ENCODE measurements at regions not wholly inside any gene's neighbourhood (a gene's known extent, or its start where the extent isn't known, plus 50 kb on each side); places are given as distances from the start of the nearest gene placed in this dataset.
"Not testable (repeated sequence)": the region's sequence is repeated elsewhere in the genome, so short reads cannot be mapped to it uniquely, and the experiment has no call there.

DNA sequence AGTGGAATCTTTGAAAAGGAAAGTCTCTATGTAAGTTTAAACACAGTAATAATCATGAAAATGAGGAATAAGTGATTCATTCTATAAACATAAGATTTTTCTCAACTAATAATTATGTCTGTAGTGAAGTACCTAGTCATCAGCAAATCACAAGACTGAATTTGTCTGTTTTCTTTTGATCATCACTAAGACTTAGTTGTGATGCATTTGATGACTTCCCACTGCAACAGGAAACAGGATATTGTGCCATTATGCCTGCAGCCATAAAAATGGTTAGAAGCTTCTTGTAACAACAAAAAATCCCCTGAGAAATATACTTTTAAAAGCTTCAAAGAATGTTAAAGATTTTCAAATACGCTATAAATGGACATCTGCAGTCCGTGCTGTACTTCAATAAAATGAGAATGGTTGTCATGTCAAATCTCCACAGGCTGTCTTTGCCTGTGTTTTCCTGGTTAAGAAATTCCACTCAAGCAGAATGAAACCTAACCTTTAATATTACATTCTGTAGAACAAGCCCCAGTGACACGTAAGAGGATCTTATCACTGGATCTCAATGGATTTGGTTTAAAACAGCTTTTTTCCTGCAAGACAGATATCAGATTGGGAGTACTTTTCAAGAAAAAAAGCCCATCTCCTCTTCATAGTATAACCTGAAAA is 1262.3 kb upstream of the PHF14 start:
- no peak overlapping the region for H2AFZ ChIP-seq
- H3K9me3 ChIP-seq (ENCODE audit: control insufficient read depth, low read length) = no peaks in the 10 kb centered on the region
- no peak overlapping the region for H3K4me2 ChIP-seq (ENCODE audit: low read length)
- H3K4me3 ChIP-seq (ENCODE audit: low read depth, low read length) = no peak overlapping the region
- no peak overlapping the region for H3K27ac ChIP-seq
- H3K36me3 ChIP-seq (ENCODE audit: control insufficient read depth, insufficient read depth, low read length) = no peaks in the 10 kb centered on the region
- no peaks in the 10 kb centered on the region for H3K4me1 ChIP-seq
- no peaks in the 10 kb centered on the region for H3K27me3 ChIP-seq (ENCODE audit: control insufficient read depth, insufficient read depth, low read length)
- TF ChIP-seq CTCF (IDR thresholded peaks at IDR 0.05) = no peak
- H3K79me2 ChIP-seq = no peaks in the 10 kb centered on the region
- no peak overlapping the region for H3K9ac ChIP-seq

DNA sequence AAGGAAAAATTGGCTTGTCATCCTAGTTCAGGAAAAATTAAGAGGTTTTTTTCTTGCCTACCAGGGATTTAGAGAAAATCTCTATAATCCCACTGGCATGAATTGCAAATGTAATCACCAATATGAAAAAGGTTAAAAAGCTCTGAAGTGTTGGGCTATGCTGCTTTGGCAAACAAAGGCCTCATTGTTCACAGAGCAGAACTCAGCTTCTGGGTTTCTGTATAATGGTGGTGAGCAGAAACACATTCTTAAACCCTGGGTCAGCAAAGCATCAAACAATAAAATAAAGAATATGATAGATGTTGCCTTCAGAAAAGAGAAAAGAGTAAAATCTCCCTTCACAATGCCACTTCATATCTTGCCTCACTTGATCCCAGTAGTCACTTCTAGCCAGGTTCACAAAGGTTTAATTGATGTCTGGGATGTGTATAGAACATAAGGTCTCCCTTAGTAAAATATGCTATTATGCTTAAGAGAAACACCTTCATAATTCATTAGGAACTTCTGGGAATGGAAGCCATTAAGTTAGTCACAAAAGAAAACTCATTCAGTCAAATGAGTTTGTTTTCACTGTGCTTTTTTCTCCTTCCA is 1255.5 kb upstream of the PHF14 start:
- H3K9me3 ChIP-seq (ENCODE audit: control insufficient read depth, low read length) = no peaks in the 10 kb centered on the region
- no peak overlapping the region for H2AFZ ChIP-seq
- no peak overlapping the region for H3K9ac ChIP-seq
- no peak overlapping the region for H3K4me2 ChIP-seq (ENCODE audit: low read length)
- H3K27me3 ChIP-seq (ENCODE audit: control insufficient read depth, insufficient read depth, low read length) = no peaks in the 10 kb centered on the region
- H3K4me3 ChIP-seq (ENCODE audit: low read depth, low read length) = no peak overlapping the region
- H3K36me3 ChIP-seq (ENCODE audit: control insufficient read depth, insufficient read depth, low read length) = no peaks in the 10 kb centered on the region
- no peak for TF ChIP-seq CTCF (IDR thresholded peaks at IDR 0.05)
- H3K79me2 ChIP-seq = no peaks in the 10 kb centered on the region
- H3K27ac ChIP-seq = no peak overlapping the region
- H3K4me1 ChIP-seq = no peaks in the 10 kb centered on the region

GRCh38 chr7:9719303-9719702 is 1254.4 kb upstream of the PHF14 start:
- H3K4me2 ChIP-seq (ENCODE audit: low read length) = no peak overlapping the region
- no peak for TF ChIP-seq CTCF (IDR thresholded peaks at IDR 0.05)

GRCh38 chr7:9719721-9720120 is 1254.0 kb upstream of the PHF14 start:
- Histone ChIP-seq H3K4me1 (no peaks in the 10 kb centered on the region), H3K36me3 (ENCODE audit: control insufficient read depth, insufficient read depth, low read length) (no peaks in the 10 kb centered on the region), H3K9ac (no peak overlapping the region), H3K27me3 (ENCODE audit: control insufficient read depth, insufficient read depth, low read length) (no peaks in the 10 kb centered on the region), H2AFZ (no peak overlapping the region), H3K27ac (no peak overlapping the region), H3K9me3 (ENCODE audit: control insufficient read depth, low read length) (no peaks in the 10 kb centered on the region), H3K4me3 (ENCODE audit: low read depth, low read length) (no peak overlapping the region), H3K4me2 (ENCODE audit: low read length) (no peak overlapping the region), H3K79me2 (no peaks in the 10 kb centered on the region)
- no peak for TF ChIP-seq CTCF (IDR thresholded peaks at IDR 0.05)

More at GRCh38 chr7:9719303-9719702, 1254.4 kb upstream of the PHF14 start:
- no peaks in the 10 kb centered on the region for H3K27me3 ChIP-seq (ENCODE audit: control insufficient read depth, insufficient read depth, low read length)
- H3K4me1 ChIP-seq = no peaks in the 10 kb centered on the region
- no peaks in the 10 kb centered on the region for H3K9me3 ChIP-seq (ENCODE audit: control insufficient read depth, low read length)
- no peaks in the 10 kb centered on the region for H3K36me3 ChIP-seq (ENCODE audit: control insufficient read depth, insufficient read depth, low read length)
- H3K27ac ChIP-seq = no peak overlapping the region
- H3K79me2 ChIP-seq = no peaks in the 10 kb centered on the region
- no peak overlapping the region for H2AFZ ChIP-seq
- no peak overlapping the region for H3K4me3 ChIP-seq (ENCODE audit: low read depth, low read length)
- no peak overlapping the region for H3K9ac ChIP-seq

DNA sequence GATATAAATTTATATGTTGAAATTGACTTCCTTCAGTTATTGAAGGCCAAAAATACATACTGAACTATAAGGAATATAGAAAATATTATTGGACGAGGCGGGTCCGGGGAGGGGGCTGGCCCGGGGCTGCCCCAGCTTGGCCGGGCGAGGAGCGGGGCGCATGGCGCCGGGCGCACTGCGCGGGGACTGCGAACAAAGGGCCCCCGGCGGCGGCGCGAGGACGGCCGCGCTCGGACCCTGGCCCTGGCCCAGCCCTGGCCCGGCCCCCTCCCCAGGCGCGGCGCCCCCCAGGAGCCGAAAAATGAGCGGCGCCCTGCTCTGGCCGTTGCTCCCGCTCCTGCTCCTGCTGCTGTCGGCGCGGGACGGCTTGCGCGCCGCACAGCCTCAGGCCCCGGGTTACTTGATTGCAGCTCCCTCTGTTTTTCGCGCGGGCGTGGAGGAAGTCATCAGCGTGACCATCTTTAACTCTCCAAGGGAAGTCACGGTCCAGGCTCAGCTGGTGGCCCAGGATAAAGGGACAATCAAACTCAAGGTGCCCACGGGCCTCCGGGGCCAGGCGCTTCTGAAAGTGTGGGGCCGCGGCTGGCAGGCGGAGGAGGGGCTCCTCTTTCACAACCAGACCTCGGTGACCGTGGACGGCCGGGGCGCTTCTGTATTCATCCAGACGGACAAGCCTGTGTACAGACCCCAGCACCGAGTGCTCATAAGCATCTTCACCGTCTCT is 1247.6 kb upstream of the PHF14 start:
- not testable (repeated sequence) for H3K9me3 ChIP-seq (ENCODE audit: control insufficient read depth, low read length); H3K36me3 ChIP-seq (ENCODE audit: control insufficient read depth, insufficient read depth, low read length); H2AFZ ChIP-seq; H3K4me3 ChIP-seq (ENCODE audit: low read depth, low read length); H3K9ac ChIP-seq; H3K79me2 ChIP-seq; H3K4me2 ChIP-seq (ENCODE audit: low read length); H3K27ac ChIP-seq; H3K27me3 ChIP-seq (ENCODE audit: control insufficient read depth, insufficient read depth, low read length); H3K4me1 ChIP-seq

GRCh38 chr7:9726811-9727210 is 1246.9 kb upstream of the PHF14 start:
- H3K27ac ChIP-seq; H3K27me3 ChIP-seq (ENCODE audit: control insufficient read depth, insufficient read depth, low read length); H3K36me3 ChIP-seq (ENCODE audit: control insufficient read depth, insufficient read depth, low read length); H3K4me2 ChIP-seq (ENCODE audit: low read length); H3K79me2 ChIP-seq; H3K9me3 ChIP-seq (ENCODE audit: control insufficient read depth, low read length); H3K4me1 ChIP-seq; H3K9ac ChIP-seq; H2AFZ ChIP-seq; H3K4me3 ChIP-seq (ENCODE audit: low read depth, low read length): not testable (repeated sequence)

GRCh38 chr7:9727467-9727869 is 1246.2 kb upstream of the PHF14 start:
- not testable (repeated sequence) for H3K4me2 ChIP-seq (ENCODE audit: low read length); H3K4me1 ChIP-seq; H3K27ac ChIP-seq; H3K36me3 ChIP-seq (ENCODE audit: control insufficient read depth, insufficient read depth, low read length); H3K27me3 ChIP-seq (ENCODE audit: control insufficient read depth, insufficient read depth, low read length); H2AFZ ChIP-seq; H3K79me2 ChIP-seq; H3K9ac ChIP-seq; H3K4me3 ChIP-seq (ENCODE audit: low read depth, low read length); H3K9me3 ChIP-seq (ENCODE audit: control insufficient read depth, low read length)

Measured in parathyroid adenoma (tissue), 2 donors.